ENCODE measurements at regions not wholly inside any gene's neighbourhood (a gene's known extent, or its start where the extent isn't known, plus 50 kb on each side); places are given as distances from the start of the nearest gene placed in this dataset.
A peak's percentile ranks its signal among the peaks of the same experiment; 100 is the strongest.
"Not testable (repeated sequence)": the region's sequence is repeated elsewhere in the genome, so short reads cannot be mapped to it uniquely, and the experiment has no call there.

- H3K4me3 ChIP-seq (replicated peaks; ENCODE audit: low read depth, low read length), result no peak overlapping the region
- no peak for DNase-seq (ENCODE audit: low read depth)
- no peak for TF ChIP-seq CTCF (IDR thresholded peaks at IDR 0.05; ENCODE audit: low read length, missing control alignments)
These were observed 405.2 kb downstream of the ZEB2 start for GRCh38 chr2:144114760-144115159.

GRCh38 chr2:144111437-144111836, 408.5 kb downstream of the ZEB2 start:
- H3K4me3 ChIP-seq (replicated peaks; ENCODE audit: low read depth, low read length), result no peak overlapping the region
- peak; percentile 66 for DNase-seq (ENCODE audit: low read depth)
- no peak for TF ChIP-seq CTCF (IDR thresholded peaks at IDR 0.05; ENCODE audit: low read length, missing control alignments)

- not testable (repeated sequence) for H3K4me3 ChIP-seq (replicated peaks; ENCODE audit: low read depth, low read length); DNase-seq (ENCODE audit: low read depth)
These were observed 413.8 kb downstream of the ZEB2 start for GRCh38 chr2:144106104-144106503.

GRCh38 chr2:144102386-144102785, 417.5 kb downstream of the ZEB2 start:
- no peak for TF ChIP-seq CTCF (IDR thresholded peaks at IDR 0.05; ENCODE audit: low read length, missing control alignments)
- no peak overlapping the region for H3K4me3 ChIP-seq (replicated peaks; ENCODE audit: low read depth, low read length)
- DNase-seq (ENCODE audit: low read depth), result no peak

GRCh38 chr2:144099780-144100377, 420.0 kb downstream of the ZEB2 start:
- H3K4me3 ChIP-seq (replicated peaks; ENCODE audit: low read depth, low read length), result no peak overlapping the region
- peak; percentile 31 for TF ChIP-seq CTCF (IDR thresholded peaks at IDR 0.05; ENCODE audit: low read length, missing control alignments)
- peak; percentile 70 for DNase-seq (ENCODE audit: low read depth)

GRCh38 chr2:144099340-144099739, 420.6 kb downstream of the ZEB2 start:
- no peak for DNase-seq (ENCODE audit: low read depth)
- TF ChIP-seq CTCF (IDR thresholded peaks at IDR 0.05; ENCODE audit: low read length, missing control alignments), result no peak
- no peak overlapping the region for H3K4me3 ChIP-seq (replicated peaks; ENCODE audit: low read depth, low read length)

GRCh38 chr2:144097440-144098225, 422.3 kb downstream of the ZEB2 start:
- DNase-seq (ENCODE audit: low read depth), result no peak
- TF ChIP-seq CTCF (IDR thresholded peaks at IDR 0.05; ENCODE audit: low read length, missing control alignments), result no peak
- no peak overlapping the region for H3K4me3 ChIP-seq (replicated peaks; ENCODE audit: low read depth, low read length)

All from fibroblast of pulmonary artery (primary cell).